Peyer's patch (tissue), 4 donors: ENCODE measurements at regions not wholly inside any gene's neighbourhood (a gene's known extent, or its start where the extent isn't known, plus 50 kb on each side); places are given as distances from the start of the nearest gene placed in this dataset.

Experiments used
- DNase-seq, 3 donors: peaks; one replicate each; pipeline ENCODE4 v3.0.0-alpha.2; 2017 to 2019
- H3K27ac ChIP-seq, 4 donors: fragments of 200-600 bp; sonication (generic); one replicate each; pipeline ENCODE4 v1.5.1; 2016 to 2019
- H3K27me3 ChIP-seq, 2 donors: fragments of 200-600 bp; sonication (generic); one replicate each; pipeline ENCODE4 v1.5.1; 2019
- H3K36me3 ChIP-seq, 3 donors: fragments of 200-600 bp; sonication (generic); one replicate each; pipeline ENCODE4 v1.5.1; 2016 to 2019
- H3K4me1 ChIP-seq, 4 donors: fragments of 200-600 bp; sonication (generic); one replicate each; pipeline ENCODE4 v1.5.1; 2016 to 2019
- H3K4me3 ChIP-seq, 4 donors: fragments of 200-600 bp; sonication (generic); 1 replicate in 3 of 4; 2 replicates in 1 of 4; pipeline ENCODE4 v1.5.1; 2016 to 2019; ENCODE audit warnings: mild to moderate bottlenecking in 1 of 4
- H3K9me3 ChIP-seq, 4 donors: fragments of 200-600 bp; sonication (generic); one replicate each; pipeline ENCODE4 v1.5.1; 2016 to 2019; ENCODE audit warnings: mild to moderate bottlenecking in 1 of 4
- CTCF ChIP-seq, 6 experiments: fragments of 450-650 bp in 4 of 6; fragments of 200-600 bp in 2 of 6; sonication (generic) in 1 of 6; IDR thresholded peaks; one replicate each; pipeline ENCODE4 v1.5.1; 2017 to 2019; ENCODE audit warnings: antibody characterized with exemption in 6 of 6, mild to moderate bottlenecking in 3 of 6, moderate library complexity in 1 of 6
- POLR2A ChIP-seq, 2 donors: fragments of 450-650 bp; IDR thresholded peaks; one replicate each; pipeline ENCODE4 v1.5.1; 2017; ENCODE audit warnings: antibody characterized with exemption in 2 of 2, mild to moderate bottlenecking in 2 of 2, moderate library complexity in 2 of 2

GRCh38 chr5:90307782-90308181 is 101.8 kb downstream of the CETN3 start:
- H3K36me3 ChIP-seq = no peaks in the 10 kb centered on the region
- H3K4me1 ChIP-seq = no peaks in the 10 kb centered on the region
- H3K4me3 ChIP-seq = no peak overlapping the region
- no peaks in the 10 kb centered on the region for H3K27me3 ChIP-seq
- no peak overlapping the region for H3K27ac ChIP-seq
- no peak for TF ChIP-seq CTCF (IDR thresholded peaks at IDR 0.05)
- no peak for TF ChIP-seq POLR2A (IDR thresholded peaks at IDR 0.05)
- no peak for DNase-seq
- no peaks in the 10 kb centered on the region for H3K9me3 ChIP-seq

GRCh38 chr5:90307322-90307721 is 102.2 kb downstream of the CETN3 start:
- H3K4me1 ChIP-seq = no peaks in the 10 kb centered on the region
- no peak for DNase-seq
- H3K9me3 ChIP-seq = no peaks in the 10 kb centered on the region
- TF ChIP-seq POLR2A (IDR thresholded peaks at IDR 0.05) = no peak
- no peak for TF ChIP-seq CTCF (IDR thresholded peaks at IDR 0.05)
- no peaks in the 10 kb centered on the region for H3K36me3 ChIP-seq
- H3K27ac ChIP-seq = no peak overlapping the region
- no peaks in the 10 kb centered on the region for H3K27me3 ChIP-seq
- no peak overlapping the region for H3K4me3 ChIP-seq

- no peak for DNase-seq
- Histone ChIP-seq H3K27me3 (no peaks in the 10 kb centered on the region), H3K27ac (no peak overlapping the region), H3K9me3 (no peaks in the 10 kb centered on the region), H3K36me3 (no peaks in the 10 kb centered on the region), H3K4me3 (no peak overlapping the region), H3K4me1 (no peaks in the 10 kb centered on the region)
- no peak for TF ChIP-seq CTCF (IDR thresholded peaks at IDR 0.05)
- TF ChIP-seq POLR2A (IDR thresholded peaks at IDR 0.05) = no peak
These were observed 102.9 kb downstream of the CETN3 start for GRCh38 chr5:90306613-90307012.

- TF ChIP-seq CTCF (IDR thresholded peaks at IDR 0.05) = no peak
- no peak for TF ChIP-seq POLR2A (IDR thresholded peaks at IDR 0.05)
- Histone ChIP-seq H3K9me3 (no peaks in the 10 kb centered on the region), H3K27me3 (no peaks in the 10 kb centered on the region), H3K27ac (no peak overlapping the region), H3K4me3 (no peak overlapping the region), H3K4me1 (no peaks in the 10 kb centered on the region), H3K36me3 (no peaks in the 10 kb centered on the region)
- no peak for DNase-seq
These were observed 104.4 kb downstream of the CETN3 start for GRCh38 chr5:90305041-90305720.

- no peak overlapping the region for H3K27ac ChIP-seq
- TF ChIP-seq POLR2A (IDR thresholded peaks at IDR 0.05) = no peak
- no peak for TF ChIP-seq CTCF (IDR thresholded peaks at IDR 0.05)
- H3K4me1 ChIP-seq = no peaks in the 10 kb centered on the region
- no peak for DNase-seq
- no peak overlapping the region for H3K4me3 ChIP-seq
- H3K36me3 ChIP-seq = no peaks in the 10 kb centered on the region
- H3K9me3 ChIP-seq = no peaks in the 10 kb centered on the region
- H3K27me3 ChIP-seq = no peaks in the 10 kb centered on the region
These were observed 108.3 kb downstream of the CETN3 start for GRCh38 chr5:90301248-90301647.
